H1 (cell line): ENCODE measurements at regions not wholly inside any gene's neighbourhood (a gene's known extent, or its start where the extent isn't known, plus 50 kb on each side); places are given as distances from the start of the nearest gene placed in this dataset.

Source experiments
- CREB1 ChIP-seq: IDR thresholded peaks from 2 replicates; pipeline ENCODE4 v1.6.1; 2012; ENCODE audit warnings: inconsistent platforms
- CTBP2 ChIP-seq: IDR thresholded peaks from 2 replicates; pipeline ENCODE4 v1.7.0; 2011; ENCODE audit warnings: borderline replicate concordance, mild to moderate bottlenecking, moderate library complexity, mixed read lengths, low read length; ENCODE audit not compliant: insufficient read depth, insufficient read length
- MAFK ChIP-seq: IDR thresholded peaks from 2 replicates; pipeline ENCODE4 v1.6.1; 2012; ENCODE audit warnings: low read depth, mild to moderate bottlenecking, improper control_type of control experiment, low read length
- NRF1 ChIP-seq: IDR thresholded peaks from 2 replicates; pipeline ENCODE4 v1.6.1; 2011; ENCODE audit warnings: mild to moderate bottlenecking, low read depth, low read length, improper control_type of control experiment
- RBBP5 ChIP-seq: IDR thresholded peaks from 2 replicates; pipeline ENCODE4 v1.7.1; 2012; ENCODE audit warnings: low read depth, mild to moderate bottlenecking, inconsistent platforms, low read length, moderate library complexity, borderline replicate concordance
- YY1 ChIP-seq: IDR thresholded peaks from 2 replicates; pipeline ENCODE4 v1.6.1; 2011; ENCODE audit warnings: low read depth, mild to moderate bottlenecking, low read length
- ZNF274 ChIP-seq: IDR thresholded peaks from 2 replicates; pipeline ENCODE4 v1.7.0; 2012; ENCODE audit warnings: low read length, borderline replicate concordance; ENCODE audit errors: extremely low read depth
- TF ChIP-seq, protein P1 (sequence below): fragments of 300-600 bp; sonication (generic); IDR thresholded peaks from 2 replicates; pipeline ENCODE4 v1.7.1; 2012; ENCODE audit warnings: low read length, moderate library complexity, mild to moderate bottlenecking, inconsistent platforms; ENCODE audit not compliant: insufficient replicate concordance
- TF ChIP-seq, protein P2 (sequence below): IDR thresholded peaks from 2 replicates; pipeline ENCODE4 v1.6.1; 2011; ENCODE audit warnings: low read length, improper control_type of control experiment

DNA sequence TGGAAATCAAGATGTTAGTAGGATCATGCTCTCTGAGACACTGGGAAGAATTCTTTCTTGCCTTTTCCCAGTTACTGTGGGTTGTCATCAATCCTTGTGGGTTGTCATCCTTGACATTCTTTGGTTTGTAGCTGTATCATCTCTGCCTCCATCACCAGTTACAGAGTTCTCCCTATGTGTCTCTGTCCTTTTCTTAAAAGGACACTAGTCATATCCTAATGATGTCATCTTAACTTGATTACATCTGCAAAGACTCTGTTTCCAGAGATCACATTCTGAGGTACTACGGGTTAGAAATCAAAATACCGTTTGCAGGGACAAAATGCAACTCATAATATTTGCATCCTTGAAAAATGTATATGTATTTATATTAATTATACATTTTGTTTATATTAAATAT lies 500.4 kb downstream of the ZBBX start (continued):
- TF ChIP-seq, protein P1, sequence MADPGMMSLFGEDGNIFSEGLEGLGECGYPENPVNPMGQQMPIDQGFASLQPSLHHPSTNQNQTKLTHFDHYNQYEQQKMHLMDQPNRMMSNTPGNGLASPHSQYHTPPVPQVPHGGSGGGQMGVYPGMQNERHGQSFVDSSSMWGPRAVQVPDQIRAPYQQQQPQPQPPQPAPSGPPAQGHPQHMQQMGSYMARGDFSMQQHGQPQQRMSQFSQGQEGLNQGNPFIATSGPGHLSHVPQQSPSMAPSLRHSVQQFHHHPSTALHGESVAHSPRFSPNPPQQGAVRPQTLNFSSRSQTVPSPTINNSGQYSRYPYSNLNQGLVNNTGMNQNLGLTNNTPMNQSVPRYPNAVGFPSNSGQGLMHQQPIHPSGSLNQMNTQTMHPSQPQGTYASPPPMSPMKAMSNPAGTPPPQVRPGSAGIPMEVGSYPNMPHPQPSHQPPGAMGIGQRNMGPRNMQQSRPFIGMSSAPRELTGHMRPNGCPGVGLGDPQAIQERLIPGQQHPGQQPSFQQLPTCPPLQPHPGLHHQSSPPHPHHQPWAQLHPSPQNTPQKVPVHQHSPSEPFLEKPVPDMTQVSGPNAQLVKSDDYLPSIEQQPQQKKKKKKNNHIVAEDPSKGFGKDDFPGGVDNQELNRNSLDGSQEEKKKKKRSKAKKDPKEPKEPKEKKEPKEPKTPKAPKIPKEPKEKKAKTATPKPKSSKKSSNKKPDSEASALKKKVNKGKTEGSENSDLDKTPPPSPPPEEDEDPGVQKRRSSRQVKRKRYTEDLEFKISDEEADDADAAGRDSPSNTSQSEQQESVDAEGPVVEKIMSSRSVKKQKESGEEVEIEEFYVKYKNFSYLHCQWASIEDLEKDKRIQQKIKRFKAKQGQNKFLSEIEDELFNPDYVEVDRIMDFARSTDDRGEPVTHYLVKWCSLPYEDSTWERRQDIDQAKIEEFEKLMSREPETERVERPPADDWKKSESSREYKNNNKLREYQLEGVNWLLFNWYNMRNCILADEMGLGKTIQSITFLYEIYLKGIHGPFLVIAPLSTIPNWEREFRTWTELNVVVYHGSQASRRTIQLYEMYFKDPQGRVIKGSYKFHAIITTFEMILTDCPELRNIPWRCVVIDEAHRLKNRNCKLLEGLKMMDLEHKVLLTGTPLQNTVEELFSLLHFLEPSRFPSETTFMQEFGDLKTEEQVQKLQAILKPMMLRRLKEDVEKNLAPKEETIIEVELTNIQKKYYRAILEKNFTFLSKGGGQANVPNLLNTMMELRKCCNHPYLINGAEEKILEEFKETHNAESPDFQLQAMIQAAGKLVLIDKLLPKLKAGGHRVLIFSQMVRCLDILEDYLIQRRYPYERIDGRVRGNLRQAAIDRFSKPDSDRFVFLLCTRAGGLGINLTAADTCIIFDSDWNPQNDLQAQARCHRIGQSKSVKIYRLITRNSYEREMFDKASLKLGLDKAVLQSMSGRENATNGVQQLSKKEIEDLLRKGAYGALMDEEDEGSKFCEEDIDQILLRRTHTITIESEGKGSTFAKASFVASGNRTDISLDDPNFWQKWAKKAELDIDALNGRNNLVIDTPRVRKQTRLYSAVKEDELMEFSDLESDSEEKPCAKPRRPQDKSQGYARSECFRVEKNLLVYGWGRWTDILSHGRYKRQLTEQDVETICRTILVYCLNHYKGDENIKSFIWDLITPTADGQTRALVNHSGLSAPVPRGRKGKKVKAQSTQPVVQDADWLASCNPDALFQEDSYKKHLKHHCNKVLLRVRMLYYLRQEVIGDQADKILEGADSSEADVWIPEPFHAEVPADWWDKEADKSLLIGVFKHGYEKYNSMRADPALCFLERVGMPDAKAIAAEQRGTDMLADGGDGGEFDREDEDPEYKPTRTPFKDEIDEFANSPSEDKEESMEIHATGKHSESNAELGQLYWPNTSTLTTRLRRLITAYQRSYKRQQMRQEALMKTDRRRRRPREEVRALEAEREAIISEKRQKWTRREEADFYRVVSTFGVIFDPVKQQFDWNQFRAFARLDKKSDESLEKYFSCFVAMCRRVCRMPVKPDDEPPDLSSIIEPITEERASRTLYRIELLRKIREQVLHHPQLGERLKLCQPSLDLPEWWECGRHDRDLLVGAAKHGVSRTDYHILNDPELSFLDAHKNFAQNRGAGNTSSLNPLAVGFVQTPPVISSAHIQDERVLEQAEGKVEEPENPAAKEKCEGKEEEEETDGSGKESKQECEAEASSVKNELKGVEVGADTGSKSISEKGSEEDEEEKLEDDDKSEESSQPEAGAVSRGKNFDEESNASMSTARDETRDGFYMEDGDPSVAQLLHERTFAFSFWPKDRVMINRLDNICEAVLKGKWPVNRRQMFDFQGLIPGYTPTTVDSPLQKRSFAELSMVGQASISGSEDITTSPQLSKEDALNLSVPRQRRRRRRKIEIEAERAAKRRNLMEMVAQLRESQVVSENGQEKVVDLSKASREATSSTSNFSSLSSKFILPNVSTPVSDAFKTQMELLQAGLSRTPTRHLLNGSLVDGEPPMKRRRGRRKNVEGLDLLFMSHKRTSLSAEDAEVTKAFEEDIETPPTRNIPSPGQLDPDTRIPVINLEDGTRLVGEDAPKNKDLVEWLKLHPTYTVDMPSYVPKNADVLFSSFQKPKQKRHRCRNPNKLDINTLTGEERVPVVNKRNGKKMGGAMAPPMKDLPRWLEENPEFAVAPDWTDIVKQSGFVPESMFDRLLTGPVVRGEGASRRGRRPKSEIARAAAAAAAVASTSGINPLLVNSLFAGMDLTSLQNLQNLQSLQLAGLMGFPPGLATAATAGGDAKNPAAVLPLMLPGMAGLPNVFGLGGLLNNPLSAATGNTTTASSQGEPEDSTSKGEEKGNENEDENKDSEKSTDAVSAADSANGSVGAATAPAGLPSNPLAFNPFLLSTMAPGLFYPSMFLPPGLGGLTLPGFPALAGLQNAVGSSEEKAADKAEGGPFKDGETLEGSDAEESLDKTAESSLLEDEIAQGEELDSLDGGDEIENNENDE = no peak
- no peak for TF ChIP-seq CREB1
- TF ChIP-seq, protein P2, sequence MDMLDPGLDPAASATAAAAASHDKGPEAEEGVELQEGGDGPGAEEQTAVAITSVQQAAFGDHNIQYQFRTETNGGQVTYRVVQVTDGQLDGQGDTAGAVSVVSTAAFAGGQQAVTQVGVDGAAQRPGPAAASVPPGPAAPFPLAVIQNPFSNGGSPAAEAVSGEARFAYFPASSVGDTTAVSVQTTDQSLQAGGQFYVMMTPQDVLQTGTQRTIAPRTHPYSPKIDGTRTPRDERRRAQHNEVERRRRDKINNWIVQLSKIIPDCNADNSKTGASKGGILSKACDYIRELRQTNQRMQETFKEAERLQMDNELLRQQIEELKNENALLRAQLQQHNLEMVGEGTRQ = no peak
- TF ChIP-seq RBBP5 = no peak
- no peak for TF ChIP-seq ZNF274
- TF ChIP-seq NRF1 = no peak
- no peak for TF ChIP-seq MAFK
- no peak for TF ChIP-seq CTBP2
- no peak for TF ChIP-seq YY1
